Transverse colon (tissue), 4 donors: ENCODE measurements at regions not wholly inside any gene's neighbourhood (a gene's known extent, or its start where the extent isn't known, plus 50 kb on each side); places are given as distances from the start of the nearest gene placed in this dataset.

ENCODE experiments used
- DNase-seq: peaks from one replicate; pipeline ENCODE4 v3.0.0-alpha.2; 2019
- H3K27ac ChIP-seq, 4 donors: fragments of 200-600 bp; sonication (generic); 2 replicates each; pipeline ENCODE4 v1.5.1; 2016 to 2018; ENCODE audit warnings: inconsistent platforms in 4 of 4
- H3K27me3 ChIP-seq: fragments of 200-600 bp; sonication (generic); 2 replicates; pipeline ENCODE4 v1.5.1; 2017; ENCODE audit warnings: inconsistent platforms
- H3K36me3 ChIP-seq, 4 donors: fragments of 200-600 bp; sonication (generic); 2 replicates each; pipeline ENCODE4 v1.5.1; 2017 to 2019; ENCODE audit warnings: inconsistent platforms in 4 of 4
- H3K4me1 ChIP-seq, 4 donors: fragments of 200-600 bp; sonication (generic); 2 replicates each; pipeline ENCODE4 v1.5.1; 2017 to 2020; ENCODE audit warnings: inconsistent platforms in 4 of 4
- H3K4me3 ChIP-seq, 4 donors: fragments of 200-600 bp; sonication (generic); 1 replicate in 1 of 4; 2 replicates in 3 of 4; pipeline versions ENCODE4 v1.5.1 to v1.6.1; 2017 to 2019; ENCODE audit warnings: inconsistent platforms in 4 of 4
- H3K9me3 ChIP-seq, 2 donors: fragments of 200-600 bp; sonication (generic); 2 replicates each; pipeline ENCODE4 v1.5.1; 2017 to 2019; ENCODE audit warnings: inconsistent platforms in 2 of 2
- CTCF ChIP-seq, 5 experiments: fragments of 200-600 bp in 3 of 5; fragments of 450-650 bp in 2 of 5; sonication (generic) in 3 of 5; IDR thresholded peaks; 1 replicate in 2 of 5; 2 replicates in 3 of 5; pipeline ENCODE4 v1.5.1; 2016 to 2017; ENCODE audit warnings: antibody characterized with exemption in 5 of 5, inconsistent platforms in 3 of 5, mild to moderate bottlenecking in 2 of 5, moderate library complexity in 1 of 5
- EP300 ChIP-seq: sonication (generic); formaldehyde crosslinking; IDR thresholded peaks from one replicate; pipeline ENCODE4 v1.6.1; 2017; ENCODE audit warnings: antibody characterized with exemption, low read depth
- POLR2A ChIP-seq: fragments of 450-650 bp; IDR thresholded peaks from one replicate; pipeline ENCODE4 v1.6.1; 2016; ENCODE audit warnings: antibody characterized with exemption, mild to moderate bottlenecking, moderate library complexity
- POLR2AphosphoS5 ChIP-seq, 3 donors: sonication (generic); formaldehyde crosslinking; IDR thresholded peaks; one replicate each; pipeline ENCODE4 v1.6.1; 2016; ENCODE audit warnings: antibody characterized with exemption in 3 of 3
- WGBS, 2 donors: methylation state at CpG; one replicate each; pipeline ENCODE4 v1.1.5; 2018; ENCODE audit warnings: low coverage in 1 of 2; 5-methylcytosine and 5-hydroxymethylcytosine counted together
- in situ Hi-C, 4 donors: fragments of 200-750 bp; cut with MboI; loops; one replicate each; pipeline versions ENCODE4 v1.15.0 to v1.15.1; 2017; ENCODE audit warnings: low sequenced_read_pairs in 3 of 4, low pct_ligation_motif_present in 1 of 4, low pct_unique_long_range_greater_than_20kb in 1 of 4
- intact Hi-C: fragments of 100-400 bp; cut with DNase I; formaldehyde crosslinking; loops from one replicate; pipeline ENCODE4 v1.15.1; 2023; ENCODE audit warnings: low total_unique reads

- Histone ChIP-seq H3K9me3 (peaks cover 4 to 6% of the 10 kb centered on the region in 2 donors), H3K36me3 (no peaks in the 10 kb centered on the region), H3K4me3 (no peak overlapping the region), H3K4me1 (no peaks in the 10 kb centered on the region), H3K27ac (peak overlapping the region in 2 of 4 donors; percentile 21 to 29), H3K27me3 (no peaks in the 10 kb centered on the region)
- in situ Hi-C loops, result loop anchor here in 1 of 4 donors (25.0 kb wide), 1 partner anchor 244 kb away; the partner anchor contains the start of gene SNRPB
- intact Hi-C loops, result no loop called here
- 68 to 75% methylated on average over 4 to 6 of the region's 6 CpGs for WGBS, 2 donors
- TF ChIP-seq CTCF (IDR thresholded peaks at IDR 0.05), result no peak
- TF ChIP-seq POLR2A, result no peak
- no peak for TF ChIP-seq EP300
- DNase-seq, result peak; percentile 12
Measured at GRCh38 chr20:2217857-2218539, 77.8 kb upstream of the TGM3 start.

- H3K27me3 ChIP-seq, result no peaks in the 10 kb centered on the region
- intact Hi-C loops (no loop called here), in situ Hi-C loops (loop anchor here in 1 of 4 donors (25.0 kb wide), 1 partner anchor 243 kb away; the partner anchor contains the start of gene SNRPB)
- no peak for DNase-seq
- WGBS, 2 donors, result 77 to 81% methylated on average over 2 of the region's 2 CpGs
- peaks cover 4 to 6% of the 10 kb centered on the region in 2 donors for H3K9me3 ChIP-seq
- no peaks in the 10 kb centered on the region for H3K36me3 ChIP-seq
- H3K4me3 ChIP-seq, result no peak overlapping the region
- H3K4me1 ChIP-seq, result no peaks in the 10 kb centered on the region
- H3K27ac ChIP-seq, result no peak overlapping the region
- TF ChIP-seq EP300 (no peak), POLR2AphosphoS5 (IDR thresholded peaks at IDR 0.05) (no peak), POLR2A (no peak), CTCF (IDR thresholded peaks at IDR 0.05) (no peak)
Measured at GRCh38 chr20:2219481-2220006, 76.3 kb upstream of the TGM3 start.

- Histone ChIP-seq H3K27me3 (no peaks in the 10 kb centered on the region), H3K4me3 (no peak overlapping the region), H3K4me1 (no peaks in the 10 kb centered on the region), H3K36me3 (no peaks in the 10 kb centered on the region), H3K27ac (no peak overlapping the region), H3K9me3 (peaks cover 4 to 6% of the 10 kb centered on the region in 2 donors)
- WGBS, 2 donors, result 52 to 62% methylated on average over 2 of the region's 2 CpGs
- TF ChIP-seq POLR2AphosphoS5 (IDR thresholded peaks at IDR 0.05) (no peak), EP300 (no peak), CTCF (IDR thresholded peaks at IDR 0.05) (no peak), POLR2A (no peak)
- DNase-seq, result no peak
- in situ Hi-C loops (loop anchor here in 1 of 4 donors (25.0 kb wide), 1 partner anchor 242 kb away; the partner anchor contains the start of gene SNRPB), intact Hi-C loops (no loop called here)
Measured at GRCh38 chr20:2220298-2220697, 75.5 kb upstream of the TGM3 start.

GRCh38 chr20:2221921-2222320, 73.9 kb upstream of the TGM3 start:
- no peaks in the 10 kb centered on the region for H3K4me1 ChIP-seq
- no peaks in the 10 kb centered on the region for H3K36me3 ChIP-seq
- TF ChIP-seq EP300 (no peak), CTCF (IDR thresholded peaks at IDR 0.05) (no peak), POLR2AphosphoS5 (IDR thresholded peaks at IDR 0.05) (no peak), POLR2A (no peak)
- H3K27me3 ChIP-seq, result no peaks in the 10 kb centered on the region
- intact Hi-C loops, result no loop called here
- in situ Hi-C loops, result loop anchor here in 1 of 4 donors (25.0 kb wide), 1 partner anchor 240 kb away; the partner anchor contains the start of gene SNRPB
- WGBS, 2 donors, result 43 to 52% methylated on average over 2 of the region's 2 CpGs
- no peak for DNase-seq
- H3K9me3 ChIP-seq, result peaks cover 4 to 6% of the 10 kb centered on the region in 2 donors
- H3K27ac ChIP-seq, result no peak overlapping the region
- no peak overlapping the region for H3K4me3 ChIP-seq
